GM12865 (cell line): ENCODE measurements at regions not wholly inside any gene's neighbourhood (a gene's known extent, or its start where the extent isn't known, plus 50 kb on each side); places are given as distances from the start of the nearest gene placed in this dataset.

Experiments used
- DNase-seq: peaks from one replicate; pipeline ENCODE4 v3.0.0; 2010; ENCODE audit warnings: low read depth
- H3K4me3 ChIP-seq: 2 replicates; pipeline ENCODE4 v1.5.1; 2011; ENCODE audit warnings: mild to moderate bottlenecking, low read depth, low read length, control low read depth
- TF ChIP-seq, protein P1 (sequence below): IDR thresholded peaks from 2 replicates; pipeline ENCODE4 v1.5.1; 2011; ENCODE audit warnings: low read length, control low read depth, low read depth, inconsistent platforms; ENCODE audit not compliant: insufficient read depth; ENCODE audit errors: missing control alignments

DNA sequence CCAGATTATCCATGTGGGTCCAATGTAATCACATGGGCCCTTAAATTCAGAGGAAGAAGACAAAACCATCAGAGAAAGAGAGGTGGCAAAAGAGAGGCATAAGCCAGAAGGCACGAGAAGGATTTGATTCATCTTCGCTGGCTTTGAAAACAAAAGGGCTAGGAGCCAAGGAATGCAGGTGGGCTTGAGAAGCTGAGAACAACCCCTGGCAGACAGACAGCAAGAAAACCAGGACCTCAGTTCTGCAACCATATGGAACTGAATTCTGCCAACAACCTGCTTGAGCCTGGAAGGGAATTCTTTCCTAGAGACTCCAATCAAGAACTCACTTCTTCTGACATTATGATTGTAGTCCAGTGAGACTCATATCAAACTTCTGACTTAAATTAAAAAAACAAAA, 1531.8 kb downstream of the PCDH7 start:
- no peak overlapping the region for H3K4me3 ChIP-seq
- DNase-seq = no peak
- TF ChIP-seq, protein P1, sequence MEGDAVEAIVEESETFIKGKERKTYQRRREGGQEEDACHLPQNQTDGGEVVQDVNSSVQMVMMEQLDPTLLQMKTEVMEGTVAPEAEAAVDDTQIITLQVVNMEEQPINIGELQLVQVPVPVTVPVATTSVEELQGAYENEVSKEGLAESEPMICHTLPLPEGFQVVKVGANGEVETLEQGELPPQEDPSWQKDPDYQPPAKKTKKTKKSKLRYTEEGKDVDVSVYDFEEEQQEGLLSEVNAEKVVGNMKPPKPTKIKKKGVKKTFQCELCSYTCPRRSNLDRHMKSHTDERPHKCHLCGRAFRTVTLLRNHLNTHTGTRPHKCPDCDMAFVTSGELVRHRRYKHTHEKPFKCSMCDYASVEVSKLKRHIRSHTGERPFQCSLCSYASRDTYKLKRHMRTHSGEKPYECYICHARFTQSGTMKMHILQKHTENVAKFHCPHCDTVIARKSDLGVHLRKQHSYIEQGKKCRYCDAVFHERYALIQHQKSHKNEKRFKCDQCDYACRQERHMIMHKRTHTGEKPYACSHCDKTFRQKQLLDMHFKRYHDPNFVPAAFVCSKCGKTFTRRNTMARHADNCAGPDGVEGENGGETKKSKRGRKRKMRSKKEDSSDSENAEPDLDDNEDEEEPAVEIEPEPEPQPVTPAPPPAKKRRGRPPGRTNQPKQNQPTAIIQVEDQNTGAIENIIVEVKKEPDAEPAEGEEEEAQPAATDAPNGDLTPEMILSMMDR = no peak

DNA sequence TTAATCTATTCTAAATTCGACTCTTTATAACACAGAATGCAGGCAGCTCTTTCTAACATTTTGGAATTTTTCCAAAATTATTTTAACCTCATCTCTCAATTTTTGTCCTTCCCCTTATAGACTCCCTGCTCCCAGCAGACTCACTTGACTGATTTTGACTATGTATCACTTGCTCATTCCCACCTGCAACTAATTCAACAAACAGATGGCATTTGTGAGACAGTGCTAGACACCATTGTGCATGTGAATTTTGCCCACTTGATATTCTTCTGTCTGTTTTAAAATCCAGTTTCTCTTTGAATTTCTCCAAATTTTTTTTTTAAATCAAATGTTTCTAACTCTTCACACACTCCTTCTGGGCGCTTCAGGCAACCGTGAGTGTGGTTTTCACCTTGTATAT, 1534.0 kb downstream of the PCDH7 start:
- TF ChIP-seq, protein P1 = no peak
- DNase-seq = no peak
- H3K4me3 ChIP-seq = no peak overlapping the region

GRCh38 chr4:32258986-32259385, 1538.8 kb downstream of the PCDH7 start:
- no peak for DNase-seq
- H3K4me3 ChIP-seq = no peak overlapping the region
- TF ChIP-seq, protein P1 = no peak

- no peak for DNase-seq
- no peak overlapping the region for H3K4me3 ChIP-seq
Observed at GRCh38 chr4:32261196-32261595, 1541.0 kb downstream of the PCDH7 start.

DNA sequence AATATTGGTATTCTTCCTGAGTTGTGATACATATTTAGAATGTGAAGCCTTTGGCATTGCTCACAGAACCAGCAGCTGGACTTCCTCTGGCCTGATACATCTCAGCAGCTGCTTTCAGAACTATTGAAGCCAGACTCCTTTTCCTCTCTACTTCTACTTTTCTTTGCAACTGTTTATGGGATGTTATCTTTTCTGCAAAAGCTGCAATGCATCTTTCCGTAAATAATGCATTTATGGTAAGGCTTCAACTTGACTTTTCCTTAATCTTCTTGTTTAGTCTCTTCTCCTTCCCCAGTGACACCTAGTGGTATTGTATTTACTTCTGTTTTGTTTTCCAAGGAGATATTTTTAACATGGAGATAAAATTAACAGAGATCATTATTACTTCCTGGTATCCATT, 1548.7 kb downstream of the PCDH7 start:
- TF ChIP-seq, protein P1 = no peak
- no peak overlapping the region for H3K4me3 ChIP-seq
- DNase-seq = no peak

More at GRCh38 chr4:32261196-32261595, 1541.0 kb downstream of the PCDH7 start:
- TF ChIP-seq, protein P1 = no peak

DNA sequence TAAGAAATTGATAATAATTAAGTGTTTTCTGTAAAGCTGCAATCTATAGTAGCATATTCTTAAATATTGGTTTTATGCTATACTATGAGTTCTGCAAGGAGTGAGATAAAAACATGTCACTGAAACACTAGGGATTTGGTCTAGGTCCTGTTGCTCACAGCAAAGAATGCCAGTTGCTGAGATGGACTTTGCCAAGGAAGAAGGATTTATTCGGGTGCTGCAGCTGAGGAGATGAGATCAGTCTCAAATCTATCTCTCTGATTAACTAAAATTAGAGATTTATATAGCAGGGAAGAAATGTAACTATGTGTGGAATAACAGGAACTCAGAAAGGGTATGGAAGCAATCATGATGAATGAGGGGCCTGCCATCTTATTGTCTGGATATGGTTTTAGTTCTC, 1569.9 kb downstream of the PCDH7 start:
- DNase-seq = no peak
- no peak overlapping the region for H3K4me3 ChIP-seq
- TF ChIP-seq, protein P1 = no peak

DNA sequence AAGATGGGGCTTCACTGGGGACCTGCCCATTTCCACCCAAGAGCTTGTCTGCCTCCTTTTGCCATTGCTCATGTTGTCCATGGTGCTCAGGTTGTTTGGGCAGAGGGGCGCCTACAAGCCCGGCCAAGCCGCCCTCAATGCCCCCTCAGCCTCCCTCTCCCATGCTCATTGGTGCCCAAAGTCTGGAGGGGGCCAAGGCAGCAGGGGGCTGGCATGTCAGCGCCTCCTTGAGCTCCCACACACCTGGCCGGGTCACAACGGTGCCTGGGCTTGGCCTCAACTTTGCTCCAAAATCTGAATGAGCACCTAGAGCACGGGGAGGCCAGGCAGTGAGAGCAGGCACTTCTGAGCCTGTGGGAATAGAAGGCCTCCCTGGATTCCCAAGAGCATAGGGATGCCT, 1598.8 kb downstream of the PCDH7 start:
- DNase-seq = no peak
- no peak overlapping the region for H3K4me3 ChIP-seq
- TF ChIP-seq, protein P1 = no peak
